ENCODE measurements at regions not wholly inside any gene's neighbourhood (a gene's known extent, or its start where the extent isn't known, plus 50 kb on each side); places are given as distances from the start of the nearest gene placed in this dataset.

DNA sequence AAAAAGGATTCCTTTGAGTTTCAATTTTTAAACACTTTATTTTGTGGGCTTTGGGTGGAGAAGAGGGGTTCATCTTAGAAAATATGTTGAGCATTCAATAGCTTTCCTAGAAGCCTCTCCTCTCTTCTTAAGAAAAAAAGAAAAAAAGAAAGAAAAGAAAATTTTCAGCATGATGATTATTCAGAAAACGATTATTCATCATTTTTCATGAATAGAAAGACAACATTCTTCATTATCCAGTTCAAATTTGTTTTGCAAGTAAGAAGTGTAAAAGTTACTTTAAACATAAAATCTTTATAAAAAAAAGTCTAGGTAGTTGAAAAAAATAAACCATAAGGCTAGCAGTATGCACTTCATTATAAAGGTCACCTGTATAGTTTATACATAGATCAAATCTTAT, 636.5 kb downstream of the IRX1 start:
- no peak overlapping the region for H3K4me3 ChIP-seq (ENCODE audit: low read length)
- no peak for DNase-seq
- WGBS (ENCODE audit: insufficient coverage) = no CpG with 5 or more reads among the region's 1 CpG

DNA sequence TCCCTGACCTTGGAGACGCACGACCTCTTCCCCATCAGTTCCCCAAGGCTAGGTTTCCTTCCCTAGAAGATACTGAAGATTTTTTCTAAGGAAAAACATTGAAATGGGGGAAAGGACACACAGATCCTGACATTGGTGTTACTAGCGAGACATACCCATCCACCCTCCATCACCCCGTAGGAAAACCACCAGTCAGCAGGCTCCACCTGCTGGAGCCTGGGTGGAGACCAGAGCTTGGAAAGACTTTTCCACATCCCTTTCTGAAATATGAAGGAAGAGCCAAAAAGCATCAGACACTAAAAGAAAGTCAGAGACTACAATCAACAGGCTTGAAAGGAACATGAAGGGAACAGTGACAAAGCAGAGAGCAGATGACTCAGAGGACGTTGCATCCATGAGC, 638.0 kb downstream of the IRX1 start:
- Histone ChIP-seq H3K27me3 (ENCODE audit: control insufficient read depth, insufficient read depth, low read length) (peaks cover 2% of the 10 kb centered on the region), H3K4me3 (ENCODE audit: low read length) (no peak overlapping the region), H3K36me3 (ENCODE audit: control insufficient read depth, insufficient read depth, low read length) (no peaks in the 10 kb centered on the region), H3K4me1 (ENCODE audit: control insufficient read depth, insufficient read depth, low read length) (peaks cover 7% of the 10 kb centered on the region), H3K9me3 (replicated peaks; ENCODE audit: control insufficient read depth, low read depth, low read length) (peaks cover 10% of the 10 kb centered on the region), H3K27ac (ENCODE audit: low read length) (no peak overlapping the region)
- no CpG with 5 or more reads among the region's 5 CpGs for WGBS (ENCODE audit: insufficient coverage)
- DNase-seq = no peak

More for the DNA sequence above, 636.5 kb downstream of the IRX1 start:
- Histone ChIP-seq H3K36me3 (ENCODE audit: control insufficient read depth, insufficient read depth, low read length) (no peaks in the 10 kb centered on the region), H3K4me1 (ENCODE audit: control insufficient read depth, insufficient read depth, low read length) (peaks cover 7% of the 10 kb centered on the region), H3K27me3 (ENCODE audit: control insufficient read depth, insufficient read depth, low read length) (peaks cover 2% of the 10 kb centered on the region), H3K9me3 (replicated peaks; ENCODE audit: control insufficient read depth, low read depth, low read length) (peaks cover 10% of the 10 kb centered on the region), H3K27ac (ENCODE audit: low read length) (no peak overlapping the region)

DNA sequence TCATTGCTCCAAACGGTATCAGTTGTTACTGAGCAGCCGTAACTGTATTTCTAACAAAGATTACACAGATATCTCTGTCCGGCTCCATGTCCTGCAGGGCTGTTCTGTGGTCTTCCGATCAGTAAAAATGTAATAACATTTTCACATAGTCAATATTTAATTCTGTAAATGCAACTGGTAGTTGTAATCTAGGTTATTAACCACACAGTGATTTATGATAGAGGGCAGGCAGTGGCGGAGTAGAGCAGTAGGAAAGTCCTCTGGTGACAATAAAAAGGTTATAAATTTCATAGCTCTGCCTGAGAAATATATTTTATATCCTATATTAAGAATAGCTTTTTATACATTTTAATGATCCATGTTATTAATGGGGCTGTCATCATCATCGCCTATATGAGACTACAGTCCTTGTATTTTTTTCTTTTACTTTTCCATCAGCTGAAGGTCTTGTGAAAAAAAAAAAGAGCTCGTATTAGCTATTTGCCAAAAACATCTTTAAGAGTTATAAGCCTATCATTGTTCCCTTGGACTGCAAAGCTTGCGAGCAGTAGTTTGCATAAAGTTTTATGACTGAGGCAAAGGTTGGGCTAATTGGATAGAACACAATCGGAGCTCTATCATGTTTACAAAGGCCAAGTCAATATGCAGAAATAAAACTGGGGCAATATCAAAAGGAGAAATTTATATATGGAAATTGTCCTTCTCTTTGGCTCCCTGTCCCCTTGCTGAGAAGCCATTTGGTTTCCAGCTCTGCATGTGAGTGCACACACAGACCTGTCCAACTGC, 648.0 kb downstream of the IRX1 start:
- Histone ChIP-seq H3K4me3 (ENCODE audit: low read length) (no peak overlapping the region), H3K27ac (ENCODE audit: low read length) (no peak overlapping the region), H3K9me3 (replicated peaks; ENCODE audit: control insufficient read depth, low read depth, low read length) (no peaks in the 10 kb centered on the region), H3K27me3 (ENCODE audit: control insufficient read depth, insufficient read depth, low read length) (no peaks in the 10 kb centered on the region), H3K36me3 (ENCODE audit: control insufficient read depth, insufficient read depth, low read length) (no peaks in the 10 kb centered on the region), H3K4me1 (ENCODE audit: control insufficient read depth, insufficient read depth, low read length) (no peaks in the 10 kb centered on the region)
- WGBS (ENCODE audit: insufficient coverage) = no CpG with 5 or more reads among the region's 9 CpGs
- DNase-seq = no peak

DNA sequence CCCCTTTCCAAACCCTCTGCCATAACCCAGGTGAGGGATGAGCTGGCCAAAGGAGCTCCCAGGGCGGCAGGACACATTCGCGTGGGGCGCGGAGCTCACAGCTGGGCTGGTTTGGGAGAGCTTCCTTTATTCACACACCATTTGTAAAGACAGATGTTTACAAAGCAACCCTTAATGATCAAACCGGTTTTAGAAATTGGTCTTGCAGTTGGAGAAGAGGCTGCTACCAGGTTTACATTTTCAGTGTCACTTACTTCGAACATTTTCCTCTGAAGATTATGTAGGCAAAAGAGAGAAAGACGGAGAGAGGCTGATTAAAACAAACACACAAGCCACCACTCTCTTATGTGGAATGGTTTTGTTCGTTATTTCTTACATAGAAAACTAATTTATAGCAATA, 648.7 kb downstream of the IRX1 start:
- H3K27ac ChIP-seq (ENCODE audit: low read length) = no peak overlapping the region
- no peaks in the 10 kb centered on the region for H3K27me3 ChIP-seq (ENCODE audit: control insufficient read depth, insufficient read depth, low read length)
- WGBS (ENCODE audit: insufficient coverage) = 40% methylated on average over 1 of the region's 9 CpGs
- no peaks in the 10 kb centered on the region for H3K9me3 ChIP-seq (replicated peaks; ENCODE audit: control insufficient read depth, low read depth, low read length)
- H3K4me1 ChIP-seq (ENCODE audit: control insufficient read depth, insufficient read depth, low read length) = no peaks in the 10 kb centered on the region
- no peak overlapping the region for H3K4me3 ChIP-seq (ENCODE audit: low read length)
- DNase-seq = no peak
- no peaks in the 10 kb centered on the region for H3K36me3 ChIP-seq (ENCODE audit: control insufficient read depth, insufficient read depth, low read length)

DNA sequence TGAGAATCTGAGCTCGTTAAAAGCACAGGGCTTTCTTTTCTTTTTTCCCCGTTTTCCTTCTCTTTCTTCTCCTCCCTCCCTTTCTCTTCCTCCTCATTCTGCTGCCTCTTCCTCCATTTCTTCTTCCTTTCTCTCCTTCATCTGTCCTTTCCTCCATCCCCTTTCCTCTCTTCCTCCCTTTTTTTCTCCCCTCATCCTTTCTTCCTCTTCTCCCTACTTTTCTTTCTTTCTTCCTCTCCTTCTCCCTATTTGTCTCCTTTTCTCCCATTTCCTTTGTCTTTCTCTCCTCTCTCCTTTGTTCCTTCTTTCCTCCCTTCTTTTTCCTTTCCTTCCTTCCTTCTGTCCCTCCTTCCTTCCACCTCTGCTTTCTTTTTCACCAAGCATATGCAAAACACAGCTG, 649.4 kb downstream of the IRX1 start:
- no peaks in the 10 kb centered on the region for H3K9me3 ChIP-seq (replicated peaks; ENCODE audit: control insufficient read depth, low read depth, low read length)
- no peak for DNase-seq
- no peak overlapping the region for H3K4me3 ChIP-seq (ENCODE audit: low read length)
- H3K27ac ChIP-seq (ENCODE audit: low read length) = no peak overlapping the region
- H3K27me3 ChIP-seq (ENCODE audit: control insufficient read depth, insufficient read depth, low read length) = no peaks in the 10 kb centered on the region
- no peaks in the 10 kb centered on the region for H3K4me1 ChIP-seq (ENCODE audit: control insufficient read depth, insufficient read depth, low read length)
- WGBS (ENCODE audit: insufficient coverage) = 83% methylated on average over 1 of the region's 2 CpGs
- H3K36me3 ChIP-seq (ENCODE audit: control insufficient read depth, insufficient read depth, low read length) = no peaks in the 10 kb centered on the region

DNA sequence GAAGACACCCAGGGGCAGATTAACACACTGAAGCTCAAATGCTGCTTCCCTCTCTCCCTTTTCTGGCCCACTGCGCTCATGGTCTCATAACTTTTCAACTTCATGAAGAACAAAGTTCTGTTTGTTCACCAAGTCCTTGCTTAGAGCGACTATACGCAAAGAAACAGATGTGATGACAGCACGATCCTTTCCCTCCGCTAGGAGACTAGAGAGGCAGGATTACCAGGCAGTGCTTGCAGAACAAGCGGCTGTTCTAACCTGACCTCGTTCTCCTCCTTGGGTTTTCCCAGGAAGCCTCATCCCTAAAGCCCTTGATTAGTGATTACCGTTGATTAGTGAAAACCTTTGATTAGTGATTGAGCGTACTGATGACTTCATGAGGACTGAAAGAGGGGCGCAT, 649.9 kb downstream of the IRX1 start:
- 58% methylated on average over 7 of the region's 10 CpGs for WGBS (ENCODE audit: insufficient coverage)
- no peaks in the 10 kb centered on the region for H3K4me1 ChIP-seq (ENCODE audit: control insufficient read depth, insufficient read depth, low read length)
- no peaks in the 10 kb centered on the region for H3K9me3 ChIP-seq (replicated peaks; ENCODE audit: control insufficient read depth, low read depth, low read length)
- no peaks in the 10 kb centered on the region for H3K36me3 ChIP-seq (ENCODE audit: control insufficient read depth, insufficient read depth, low read length)
- no peak for DNase-seq
- no peak overlapping the region for H3K4me3 ChIP-seq (ENCODE audit: low read length)
- H3K27me3 ChIP-seq (ENCODE audit: control insufficient read depth, insufficient read depth, low read length) = no peaks in the 10 kb centered on the region
- H3K27ac ChIP-seq (ENCODE audit: low read length) = no peak overlapping the region

DNA sequence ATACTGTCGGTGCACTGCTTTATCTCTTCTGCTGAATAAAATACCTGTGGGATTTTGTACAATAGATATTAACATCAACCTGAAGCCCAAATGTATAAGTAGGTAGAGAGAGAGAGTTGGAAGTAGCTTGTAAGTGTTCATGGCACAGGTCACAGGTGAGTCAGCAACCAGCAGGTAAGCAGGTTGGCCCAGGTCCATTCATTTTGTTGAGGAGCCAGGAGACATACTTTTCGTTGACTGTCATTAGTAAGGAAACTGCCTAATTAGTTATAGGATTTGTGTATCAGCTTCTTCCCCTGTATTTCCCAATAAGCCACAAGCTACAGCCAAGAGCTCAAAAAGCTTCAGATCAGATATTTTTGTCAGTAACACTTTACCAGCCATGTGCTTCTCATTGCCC, 650.8 kb downstream of the IRX1 start:
- Histone ChIP-seq H3K36me3 (ENCODE audit: control insufficient read depth, insufficient read depth, low read length) (no peaks in the 10 kb centered on the region), H3K27me3 (ENCODE audit: control insufficient read depth, insufficient read depth, low read length) (no peaks in the 10 kb centered on the region), H3K27ac (ENCODE audit: low read length) (no peak overlapping the region), H3K9me3 (replicated peaks; ENCODE audit: control insufficient read depth, low read depth, low read length) (no peaks in the 10 kb centered on the region), H3K4me3 (ENCODE audit: low read length) (no peak overlapping the region), H3K4me1 (ENCODE audit: control insufficient read depth, insufficient read depth, low read length) (no peaks in the 10 kb centered on the region)
- DNase-seq = no peak
- no CpG with 5 or more reads among the region's 2 CpGs for WGBS (ENCODE audit: insufficient coverage)

DNA sequence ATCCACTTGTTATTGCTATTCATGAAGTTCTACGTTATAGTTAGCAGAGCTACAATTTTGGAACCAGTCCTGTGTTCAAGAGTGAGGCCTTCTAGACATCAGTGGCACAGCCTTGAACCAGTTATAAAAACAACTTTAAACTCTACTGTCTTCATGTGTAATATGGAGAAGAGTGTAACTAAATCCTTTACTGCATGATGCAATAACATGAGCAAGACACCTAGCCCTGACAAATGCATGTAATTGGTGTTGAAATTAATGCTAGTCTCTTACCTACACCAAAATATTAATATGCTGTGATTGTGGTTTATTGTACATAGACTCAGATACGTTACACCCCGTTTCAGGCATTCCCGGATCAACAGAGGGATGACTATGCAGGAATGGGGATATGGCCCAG, 654.6 kb downstream of the IRX1 start:
- Histone ChIP-seq H3K4me3 (ENCODE audit: low read length) (no peak overlapping the region), H3K36me3 (ENCODE audit: control insufficient read depth, insufficient read depth, low read length) (no peaks in the 10 kb centered on the region), H3K4me1 (ENCODE audit: control insufficient read depth, insufficient read depth, low read length) (no peaks in the 10 kb centered on the region), H3K27ac (ENCODE audit: low read length) (no peak overlapping the region), H3K9me3 (replicated peaks; ENCODE audit: control insufficient read depth, low read depth, low read length) (no peaks in the 10 kb centered on the region), H3K27me3 (ENCODE audit: control insufficient read depth, insufficient read depth, low read length) (no peaks in the 10 kb centered on the region)
- 80% methylated on average over 1 of the region's 4 CpGs for WGBS (ENCODE audit: insufficient coverage)
- DNase-seq = no peak

DNA sequence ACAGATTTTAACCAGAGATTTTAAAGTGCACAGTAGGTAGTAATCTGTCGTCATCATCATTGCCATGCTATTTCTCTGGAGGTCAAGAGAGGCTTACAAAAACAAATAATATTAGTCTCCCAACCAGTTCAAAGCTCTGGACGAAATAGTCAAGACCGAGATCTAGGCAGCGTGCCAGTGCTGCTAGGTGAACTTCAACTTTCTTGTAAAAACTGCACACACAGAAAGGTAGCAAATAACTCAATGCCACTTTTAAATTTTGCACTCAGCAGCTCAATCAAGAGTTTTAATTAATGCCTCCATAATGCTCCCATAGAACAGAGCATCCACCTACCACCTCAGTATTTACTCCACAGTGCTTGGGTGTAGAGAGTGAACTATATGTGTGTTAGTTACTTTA, 656.8 kb downstream of the IRX1 start:
- Histone ChIP-seq H3K27me3 (ENCODE audit: control insufficient read depth, insufficient read depth, low read length) (no peaks in the 10 kb centered on the region), H3K9me3 (replicated peaks; ENCODE audit: control insufficient read depth, low read depth, low read length) (no peaks in the 10 kb centered on the region), H3K27ac (ENCODE audit: low read length) (no peak overlapping the region), H3K4me1 (ENCODE audit: control insufficient read depth, insufficient read depth, low read length) (no peaks in the 10 kb centered on the region), H3K36me3 (ENCODE audit: control insufficient read depth, insufficient read depth, low read length) (no peaks in the 10 kb centered on the region), H3K4me3 (ENCODE audit: low read length) (no peak overlapping the region)
- DNase-seq = no peak
- 82% methylated on average over 3 of the region's 4 CpGs for WGBS (ENCODE audit: insufficient coverage)

DNA sequence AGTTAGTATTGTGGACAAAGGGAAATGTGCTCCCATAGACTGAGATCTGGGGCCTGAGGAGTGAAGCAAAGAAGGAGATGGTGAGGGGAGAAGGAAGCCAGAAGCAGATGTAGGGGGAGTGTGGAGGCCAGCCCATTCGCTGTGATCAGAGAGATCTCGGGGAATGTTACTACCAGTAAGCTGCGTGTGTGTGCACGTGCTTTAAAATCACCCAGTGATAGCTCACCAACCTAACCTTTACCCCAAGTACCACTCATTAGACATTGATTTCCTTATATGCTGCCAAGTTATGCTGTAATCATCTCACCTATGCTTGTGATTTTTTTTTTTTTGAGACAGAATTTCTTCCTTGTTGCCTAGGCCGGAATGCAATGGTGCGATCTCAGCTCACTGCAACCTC, 659.1 kb downstream of the IRX1 start:
- H3K4me1 ChIP-seq (ENCODE audit: control insufficient read depth, insufficient read depth, low read length) = no peaks in the 10 kb centered on the region
- H3K9me3 ChIP-seq (replicated peaks; ENCODE audit: control insufficient read depth, low read depth, low read length) = no peaks in the 10 kb centered on the region
- no peak for DNase-seq
- H3K36me3 ChIP-seq (ENCODE audit: control insufficient read depth, insufficient read depth, low read length) = no peaks in the 10 kb centered on the region
- H3K4me3 ChIP-seq (ENCODE audit: low read length) = no peak overlapping the region
- H3K27ac ChIP-seq (ENCODE audit: low read length) = no peak overlapping the region
- no peaks in the 10 kb centered on the region for H3K27me3 ChIP-seq (ENCODE audit: control insufficient read depth, insufficient read depth, low read length)
- no CpG with 5 or more reads among the region's 6 CpGs for WGBS (ENCODE audit: insufficient coverage)

DNA sequence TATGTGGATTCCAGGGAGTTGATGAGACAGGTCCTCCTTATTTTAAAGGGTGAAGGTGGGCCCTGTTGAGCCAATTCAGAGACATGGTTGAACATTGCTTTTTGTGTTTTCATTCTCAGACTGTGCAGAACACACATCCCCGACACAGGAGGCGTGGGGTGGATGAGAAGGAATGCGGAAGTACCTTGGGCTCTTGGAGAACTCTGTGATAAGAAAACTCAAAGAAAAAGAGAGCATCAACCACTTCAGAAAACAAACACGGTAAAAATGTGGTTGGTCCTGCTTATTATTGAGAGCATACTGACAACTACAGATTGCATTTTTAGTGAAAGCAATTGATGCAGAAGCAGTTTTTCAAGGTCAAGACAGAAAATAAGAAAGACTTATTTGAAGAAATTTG, 659.8 kb downstream of the IRX1 start:
- no peaks in the 10 kb centered on the region for H3K27me3 ChIP-seq (ENCODE audit: control insufficient read depth, insufficient read depth, low read length)
- no peaks in the 10 kb centered on the region for H3K9me3 ChIP-seq (replicated peaks; ENCODE audit: control insufficient read depth, low read depth, low read length)
- H3K36me3 ChIP-seq (ENCODE audit: control insufficient read depth, insufficient read depth, low read length) = no peaks in the 10 kb centered on the region
- no CpG with 5 or more reads among the region's 4 CpGs for WGBS (ENCODE audit: insufficient coverage)
- H3K4me1 ChIP-seq (ENCODE audit: control insufficient read depth, insufficient read depth, low read length) = no peaks in the 10 kb centered on the region
- no peak overlapping the region for H3K4me3 ChIP-seq (ENCODE audit: low read length)
- no peak overlapping the region for H3K27ac ChIP-seq (ENCODE audit: low read length)
- DNase-seq = no peak

Measured in muscle of leg (tissue), 3 donors.